GM19035 (cell line): ENCODE measurements at regions not wholly inside any gene's neighbourhood (a gene's known extent, or its start where the extent isn't known, plus 50 kb on each side); places are given as distances from the start of the nearest gene placed in this dataset.

Experiments
- ATAC-seq: cut with Tn5 transposase; IDR thresholded peaks from one replicate; pipeline ENCODE4 v1.9.1; 2021; ENCODE audit not compliant: unreplicated experiment

GRCh38 chr20:11791316-11791715 is 126.4 kb upstream of the BTBD3 start:
- no peak for ATAC-seq

GRCh38 chr20:11791835-11792567 is 125.7 kb upstream of the BTBD3 start:
- no peak for ATAC-seq

- no peak for ATAC-seq
Observed at GRCh38 chr20:11792568-11792953, 125.1 kb upstream of the BTBD3 start.

- no peak for ATAC-seq
Observed at GRCh38 chr20:11794525-11794924, 123.2 kb upstream of the BTBD3 start.

GRCh38 chr20:11795071-11795615 is 122.5 kb upstream of the BTBD3 start:
- no peak for ATAC-seq

- no peak for ATAC-seq
Observed at GRCh38 chr20:11796026-11796425, 121.7 kb upstream of the BTBD3 start.

GRCh38 chr20:11797156-11797555 is 120.5 kb upstream of the BTBD3 start:
- no peak for ATAC-seq

GRCh38 chr20:11799281-11799684 is 118.4 kb upstream of the BTBD3 start:
- ATAC-seq = no peak

- no peak for ATAC-seq
Observed at GRCh38 chr20:11807054-11808048, 110.3 kb upstream of the BTBD3 start.

GRCh38 chr20:11808841-11809240 is 108.9 kb upstream of the BTBD3 start:
- ATAC-seq = no peak

GRCh38 chr20:11810311-11811083 is 107.2 kb upstream of the BTBD3 start:
- ATAC-seq = no peak

GRCh38 chr20:11813106-11813890 is 104.4 kb upstream of the BTBD3 start:
- no peak for ATAC-seq

- ATAC-seq = no peak
Observed at GRCh38 chr20:11814267-11814666, 103.4 kb upstream of the BTBD3 start.

GRCh38 chr20:11820838-11821237 is 96.9 kb upstream of the BTBD3 start:
- no peak for ATAC-seq

GRCh38 chr20:11822540-11822794 is 95.2 kb upstream of the BTBD3 start:
- ATAC-seq = no peak

- no peak for ATAC-seq
Observed at GRCh38 chr20:11826334-11826733, 91.4 kb upstream of the BTBD3 start.

GRCh38 chr20:11832397-11832796 is 85.3 kb upstream of the BTBD3 start:
- no peak for ATAC-seq

GRCh38 chr20:11832851-11833250 is 84.8 kb upstream of the BTBD3 start:
- ATAC-seq = no peak

GRCh38 chr20:11833825-11834224 is 83.9 kb upstream of the BTBD3 start:
- no peak for ATAC-seq

GRCh38 chr20:11838076-11838636 is 79.5 kb upstream of the BTBD3 start:
- ATAC-seq = no peak
